GM21528 (cell line): ENCODE measurements at regions not wholly inside any gene's neighbourhood (a gene's known extent, or its start where the extent isn't known, plus 50 kb on each side); places are given as distances from the start of the nearest gene placed in this dataset.

Experiments used
- ATAC-seq: cut with Tn5 transposase; IDR thresholded peaks from one replicate; pipeline ENCODE4 v1.9.1; 2021; ENCODE audit warnings: mild to moderate bottlenecking, moderate library complexity; ENCODE audit not compliant: unreplicated experiment, low FRiP score

DNA sequence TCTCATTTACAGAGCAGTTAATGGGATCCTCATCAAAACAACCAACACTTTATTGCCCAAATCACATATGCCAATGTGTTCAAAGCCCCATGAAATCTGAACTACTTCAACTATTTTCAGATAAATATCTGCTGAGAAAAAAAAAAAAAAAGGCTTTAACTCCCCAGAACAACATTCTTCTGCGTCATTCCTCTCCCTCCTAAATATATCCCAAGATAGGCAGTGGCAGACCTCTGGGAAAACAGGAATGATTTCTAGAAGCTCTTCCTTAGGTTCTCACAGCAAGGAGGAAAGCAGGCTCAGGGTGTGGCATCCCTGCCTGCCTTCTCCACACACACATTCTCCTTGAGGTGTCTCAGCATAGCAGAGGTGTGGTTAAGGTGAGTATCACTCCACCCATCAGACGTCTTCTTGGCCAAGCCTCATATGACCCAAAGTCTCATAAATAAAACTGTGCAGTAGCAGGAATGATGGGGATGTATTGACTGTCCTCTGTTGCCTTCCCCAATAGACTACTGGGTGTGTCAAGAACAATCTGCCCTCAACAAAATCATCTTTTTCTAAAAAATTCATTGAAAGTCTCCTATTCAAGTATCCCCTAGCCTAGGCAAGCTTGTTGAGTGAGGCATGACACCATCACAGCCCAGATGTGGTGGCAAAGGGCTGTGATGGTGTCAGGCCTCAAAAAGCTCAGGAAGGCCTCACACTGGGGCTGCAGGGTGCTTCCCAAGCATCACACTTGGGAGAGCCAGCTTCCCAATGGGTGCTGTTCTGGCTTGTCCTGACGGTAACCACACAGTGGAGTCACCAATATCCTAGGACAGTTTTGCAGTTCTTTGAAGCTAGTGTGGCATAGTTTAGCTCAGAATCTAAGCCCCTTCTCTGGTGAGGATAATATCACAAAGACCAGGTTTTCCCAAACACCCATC lies 135.4 kb upstream of the SOX9 start:
- no peak for ATAC-seq

GRCh38 chr17:71986886-71987285 lies 133.9 kb upstream of the SOX9 start:
- ATAC-seq, result no peak

- ATAC-seq, result no peak
Measured at GRCh38 chr17:71987634-71988033, 133.2 kb upstream of the SOX9 start.

DNA sequence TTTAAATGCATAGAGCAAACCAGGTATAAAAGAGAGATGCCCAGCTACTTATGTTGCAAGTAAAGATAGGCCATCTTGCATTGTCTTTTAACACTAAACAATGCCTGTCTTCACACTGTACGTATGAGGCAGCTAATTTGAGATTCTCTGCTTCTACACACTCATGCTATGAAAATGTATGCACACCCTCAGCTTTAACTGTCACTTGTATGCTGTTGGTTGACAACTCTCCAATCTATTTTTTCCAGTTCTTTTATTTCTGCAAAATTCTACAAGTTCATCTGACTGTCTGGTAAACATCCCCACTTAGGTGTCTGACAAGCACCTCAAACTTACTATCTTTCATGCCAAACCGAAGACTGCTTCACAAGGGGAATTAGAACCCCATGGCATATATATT lies 131.7 kb upstream of the SOX9 start:
- no peak for ATAC-seq

GRCh38 chr17:71993363-71993762 lies 127.5 kb upstream of the SOX9 start:
- ATAC-seq, result no peak

DNA sequence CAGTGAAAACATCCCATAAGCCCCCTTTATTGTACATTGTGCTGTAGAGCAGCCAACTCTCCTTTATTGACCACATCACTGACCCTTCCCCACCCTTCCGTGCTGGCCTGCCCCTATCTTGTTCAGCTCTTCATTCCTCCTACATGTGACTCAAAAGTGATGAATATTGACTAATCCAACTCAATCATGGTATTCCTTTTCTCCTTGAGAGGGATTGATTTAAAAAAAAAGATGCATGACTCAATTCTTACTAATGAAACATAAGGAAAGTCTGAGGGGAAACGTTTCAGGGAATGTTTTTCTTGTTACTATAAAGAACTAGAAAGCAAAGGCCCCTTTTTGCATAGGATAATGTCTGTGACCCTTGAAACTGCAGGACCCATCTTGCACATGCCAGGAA lies 125.2 kb upstream of the SOX9 start:
- no peak for ATAC-seq

DNA sequence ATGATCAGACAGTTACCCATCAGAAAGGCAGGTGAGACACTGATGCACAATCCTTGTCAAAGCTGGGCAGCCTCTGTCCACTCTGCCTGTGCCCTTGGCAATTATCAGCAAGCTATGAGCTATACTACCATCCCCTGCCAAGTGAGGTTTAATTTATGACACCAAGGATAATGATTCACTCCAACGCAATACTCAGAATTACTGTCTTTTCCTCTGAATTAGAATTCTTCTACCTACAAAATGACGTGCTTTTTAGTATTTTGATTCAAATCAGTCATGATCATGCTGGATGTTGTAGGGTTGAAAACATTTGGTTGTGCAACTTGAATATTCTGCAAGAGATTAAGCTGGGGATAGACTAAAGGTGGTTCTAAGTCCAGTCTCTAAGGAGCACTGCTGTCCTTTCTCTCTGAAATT lies 116.8 kb upstream of the SOX9 start:
- ATAC-seq, result no peak

DNA sequence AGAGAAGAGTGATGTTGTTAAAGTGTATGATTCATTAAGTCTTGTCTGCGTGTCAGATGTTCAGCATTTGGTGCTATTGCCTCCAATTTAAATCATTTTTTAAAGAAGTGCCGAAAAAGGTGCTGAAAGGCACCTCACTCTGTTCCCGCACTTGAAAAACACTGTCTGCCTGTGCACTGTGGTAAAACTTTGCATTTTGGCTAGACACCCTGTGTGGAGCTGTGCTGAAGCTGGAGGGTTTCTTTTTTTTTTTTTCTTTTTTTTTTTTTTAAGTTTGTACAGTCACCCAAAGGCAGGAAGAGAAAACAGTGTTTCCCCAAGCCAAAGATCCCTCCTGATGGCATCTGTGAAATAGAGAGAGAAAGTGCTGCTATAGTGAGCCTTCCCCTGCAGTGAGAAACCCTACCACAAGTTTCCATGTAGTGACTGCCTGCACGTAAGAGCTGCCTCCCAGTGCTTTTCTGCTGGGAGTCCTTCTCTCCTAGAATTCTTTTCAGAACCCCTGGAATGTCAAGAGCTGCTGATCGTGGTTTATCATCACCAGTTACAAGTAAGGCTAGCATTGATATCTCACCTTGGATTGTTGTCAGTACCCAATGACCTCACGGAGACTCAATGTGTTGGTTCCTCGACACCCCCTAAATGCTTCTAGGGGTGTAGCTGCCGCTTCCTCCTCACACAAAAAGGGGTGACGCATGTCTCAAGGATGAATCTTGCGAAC lies 116.0 kb upstream of the SOX9 start:
- peak; percentile 76 for ATAC-seq

DNA sequence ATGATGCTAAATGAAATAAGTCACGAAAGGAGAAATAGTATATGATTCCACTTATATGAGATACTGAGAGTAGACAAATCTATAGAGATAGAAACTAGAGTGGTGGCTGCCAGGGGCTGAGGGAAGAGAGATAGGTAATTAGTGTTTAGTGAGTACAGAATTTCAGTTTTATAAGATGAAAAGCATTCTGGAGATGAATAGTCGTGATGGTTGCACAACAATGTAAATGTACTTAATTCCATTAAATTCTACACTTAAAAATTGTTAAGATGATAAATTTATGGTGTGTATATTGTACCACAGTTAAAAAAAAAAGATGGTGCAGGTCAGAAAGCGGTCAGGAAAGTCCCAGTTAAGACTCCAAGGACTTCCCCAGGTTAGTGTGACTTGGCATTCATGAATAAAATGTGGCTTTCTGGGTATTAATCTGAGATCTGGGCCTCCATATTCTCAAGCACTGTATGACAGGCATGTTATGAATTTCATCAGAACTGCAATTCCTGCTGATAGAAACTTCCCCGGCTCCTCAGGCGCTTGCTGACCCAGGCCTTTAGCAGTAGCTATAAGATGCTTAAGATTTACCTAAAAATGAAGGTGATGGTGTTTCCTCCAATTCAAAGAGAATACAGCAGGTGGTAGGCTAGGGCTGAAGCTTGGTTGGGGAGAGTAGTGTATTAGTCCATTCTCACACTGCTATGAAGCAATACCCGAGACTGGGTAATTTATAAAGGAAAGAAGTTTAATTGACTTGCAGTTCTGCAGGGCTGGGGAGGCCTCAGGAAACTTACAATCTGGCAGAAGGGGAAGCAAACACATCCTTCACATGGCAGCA lies 115.3 kb upstream of the SOX9 start:
- ATAC-seq, result peak; percentile 56

DNA sequence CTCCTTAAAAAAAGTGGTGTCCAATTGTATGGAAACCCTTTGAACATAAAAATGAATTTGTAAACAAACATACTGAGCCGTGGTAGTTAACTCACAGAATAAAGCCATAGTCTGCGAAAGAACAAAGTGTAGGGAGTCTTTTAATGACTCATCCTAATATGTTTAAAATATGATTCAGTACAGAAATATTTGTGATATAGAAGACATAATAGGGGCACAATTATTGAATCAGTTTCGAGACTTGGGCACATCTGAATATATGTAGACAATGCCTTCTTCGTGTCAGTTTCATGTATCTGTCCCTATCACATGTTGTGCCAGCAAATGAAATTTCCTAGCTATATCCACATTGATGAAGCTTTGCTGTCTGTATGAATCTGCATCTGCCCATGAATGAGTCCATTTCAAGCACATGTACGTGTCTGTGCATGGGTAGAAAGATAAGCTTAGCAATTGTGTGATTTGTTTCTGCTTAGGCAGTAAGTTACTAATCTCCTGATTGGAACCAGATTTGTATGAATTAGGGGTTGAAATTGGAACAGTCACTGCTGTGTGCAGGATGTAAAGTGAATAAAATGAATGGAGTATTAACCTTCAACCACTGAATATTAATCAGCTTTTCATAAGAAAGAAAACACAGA lies 112.5 kb upstream of the SOX9 start:
- no peak for ATAC-seq

DNA sequence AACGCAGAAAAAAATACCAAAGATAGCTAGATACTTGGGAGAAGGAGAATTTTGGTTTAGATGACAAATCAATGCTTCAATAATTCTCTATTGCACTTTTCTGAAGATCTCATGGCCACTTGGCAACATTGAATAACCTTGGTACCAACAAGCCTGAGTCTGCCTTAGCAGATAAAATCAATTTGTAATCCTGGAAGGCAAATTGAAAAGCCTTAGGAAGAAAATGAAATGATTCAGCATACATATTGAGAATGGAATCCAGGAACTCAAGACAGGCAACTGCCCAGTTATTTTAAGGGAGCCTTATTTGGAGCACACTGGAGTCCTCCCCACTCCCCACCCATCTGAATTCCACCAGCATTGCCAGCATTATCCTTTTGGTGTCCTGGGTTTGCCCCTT lies 109.3 kb upstream of the SOX9 start:
- ATAC-seq, result no peak

DNA sequence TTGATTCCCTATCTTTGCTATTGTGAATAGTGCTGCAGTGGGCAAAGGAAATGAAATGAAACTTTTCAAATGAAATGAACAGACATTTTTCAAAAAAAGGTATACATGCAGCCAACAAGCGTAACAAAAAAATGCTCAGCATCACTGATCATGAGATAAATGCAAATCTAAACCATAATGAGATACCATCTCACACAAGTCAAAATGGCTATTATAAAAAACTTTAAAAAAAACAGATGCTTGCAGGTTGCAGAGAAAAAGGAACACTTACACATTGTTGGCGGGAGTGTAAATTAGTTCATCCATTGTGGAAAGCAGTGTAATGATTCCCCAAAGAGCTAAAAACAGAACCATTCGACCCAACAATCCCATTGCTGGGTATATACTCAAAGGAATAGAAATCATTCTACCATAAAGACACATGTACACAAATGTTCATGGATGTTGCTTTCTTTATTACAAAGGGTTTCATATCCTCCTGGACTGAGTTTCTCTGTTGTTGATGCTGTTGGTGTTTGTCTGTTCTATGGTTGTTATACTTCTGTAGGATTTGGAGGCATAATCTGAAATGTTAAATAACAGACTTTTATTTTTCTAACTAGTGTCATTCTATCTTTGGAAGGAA lies 99.3 kb upstream of the SOX9 start:
- no peak for ATAC-seq

GRCh38 chr17:72022328-72023275 lies 98.2 kb upstream of the SOX9 start:
- ATAC-seq, result no peak

- no peak for ATAC-seq
Measured at GRCh38 chr17:72024457-72024856, 96.4 kb upstream of the SOX9 start.

GRCh38 chr17:72025113-72025512 lies 95.7 kb upstream of the SOX9 start:
- ATAC-seq, result no peak

DNA sequence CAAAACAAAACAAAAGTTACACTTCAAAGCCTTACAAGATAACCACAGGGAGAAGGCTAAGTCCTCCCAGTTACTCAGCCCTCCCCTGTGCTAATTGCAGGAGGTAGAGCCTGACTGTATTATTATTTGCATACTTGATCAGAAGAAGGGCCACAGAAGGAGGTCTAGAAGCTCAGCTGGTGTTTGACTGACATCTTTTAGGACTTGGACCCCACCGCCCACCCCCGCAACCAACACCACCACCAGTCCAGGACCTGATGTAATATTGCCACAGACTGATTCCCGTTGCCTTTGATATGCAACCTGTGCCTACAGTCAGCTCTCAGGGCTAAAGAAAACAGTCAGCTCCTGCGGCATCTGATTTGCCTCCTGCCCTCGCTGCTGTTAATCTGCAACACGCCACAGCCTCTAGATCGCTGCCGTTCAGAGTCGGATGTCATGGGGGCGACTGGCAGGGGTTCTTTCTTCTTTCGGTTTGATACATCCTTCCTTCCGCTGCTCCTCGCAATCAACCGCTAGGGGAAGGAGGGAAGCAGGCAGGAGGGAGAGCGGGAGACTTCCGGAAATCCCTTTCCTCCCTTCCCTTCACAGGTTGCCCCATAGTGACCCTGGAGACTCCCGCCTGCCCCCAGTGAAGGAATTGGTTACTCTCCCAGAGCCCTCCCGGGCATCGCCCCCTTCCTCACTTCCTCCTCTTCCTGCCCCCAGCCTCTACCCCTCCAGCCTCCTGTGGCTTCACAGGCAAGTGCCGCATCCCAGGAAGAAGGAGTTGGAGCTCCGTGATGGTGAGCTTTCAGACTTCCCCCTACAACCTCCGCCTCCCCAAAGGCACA lies 90.5 kb upstream of the SOX9 start:
- peak; percentile 78 for ATAC-seq

DNA sequence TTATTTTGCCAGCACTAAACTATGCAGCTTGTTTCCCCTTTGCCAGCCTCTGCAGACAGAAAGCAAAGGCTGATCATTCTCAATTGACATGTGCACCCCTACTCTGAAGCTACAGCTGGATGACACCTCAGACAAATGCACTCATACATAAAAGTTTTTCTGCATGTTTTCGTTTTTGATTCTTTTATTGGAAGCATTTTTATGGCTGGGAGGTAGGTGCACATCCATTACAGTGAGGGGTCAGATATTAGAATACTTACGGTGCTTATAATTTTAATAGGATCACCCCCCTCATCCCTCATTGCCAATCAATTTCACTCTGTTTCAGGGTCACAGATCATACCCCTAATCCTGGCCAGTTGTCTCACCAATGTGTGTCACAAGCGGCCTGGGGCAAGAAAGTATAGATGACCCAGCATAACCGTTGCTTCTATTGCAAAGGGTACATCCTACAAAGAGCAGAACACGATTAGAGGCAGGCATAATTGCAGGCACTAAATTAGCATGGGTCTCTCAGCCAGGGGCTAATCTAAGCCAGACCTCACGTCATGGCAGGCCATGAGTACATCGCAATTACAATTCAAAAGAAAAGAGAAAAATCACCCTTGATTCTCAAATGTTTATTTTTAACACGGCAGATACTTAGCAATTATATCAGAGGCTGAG lies 89.5 kb upstream of the SOX9 start:
- no peak for ATAC-seq

DNA sequence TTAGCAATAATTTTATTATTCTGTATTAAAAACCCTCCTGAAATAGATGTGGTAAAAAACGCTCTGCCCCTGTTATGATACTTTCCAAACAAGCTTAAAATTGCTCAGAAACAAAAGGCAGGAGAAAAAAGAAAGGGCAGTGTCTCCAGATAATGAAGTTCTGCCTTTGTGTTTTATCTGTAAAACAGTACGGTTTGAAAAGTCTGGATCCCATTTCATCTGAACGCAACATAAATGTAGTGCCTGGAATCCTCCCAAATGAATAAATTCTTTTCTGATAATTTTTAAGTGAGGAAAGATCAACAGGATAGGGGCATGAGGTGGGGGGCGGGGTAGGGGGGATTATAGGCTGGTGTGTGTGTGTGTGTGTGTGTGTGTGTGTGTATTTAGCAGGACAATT lies 87.5 kb upstream of the SOX9 start:
- ATAC-seq, result no peak
